H9 (cell line): ENCODE measurements at regions not wholly inside any gene's neighbourhood (a gene's known extent, or its start where the extent isn't known, plus 50 kb on each side); places are given as distances from the start of the nearest gene placed in this dataset.

Experiments
- DNase-seq: peaks from one replicate; pipeline ENCODE4 v3.0.0-alpha.2; 2017
- H2AFZ ChIP-seq: one replicate; pipeline ENCODE4 v1.6.1; 2013; ENCODE audit warnings: mild to moderate bottlenecking, low read length, control low read depth, moderate library complexity
- H2AK5ac ChIP-seq: 2 replicates; pipeline ENCODE4 v1.6.1; 2013; ENCODE audit warnings: low read length, control low read depth, mixed read lengths; ENCODE audit not compliant: insufficient read length
- H2BK120ac ChIP-seq: one replicate; pipeline ENCODE4 v1.6.1; 2013; ENCODE audit warnings: low read depth, mild to moderate bottlenecking, low read length, control low read depth, inconsistent platforms; ENCODE audit not compliant: poor library complexity, severe bottlenecking
- H2BK12ac ChIP-seq: 2 replicates; pipeline ENCODE4 v1.6.1; 2013; ENCODE audit warnings: low read length, control low read depth, mixed read lengths, low read depth; ENCODE audit not compliant: insufficient read length
- H2BK15ac ChIP-seq: 2 replicates; pipeline ENCODE4 v1.6.1; 2013; ENCODE audit warnings: low read depth, low read length, control low read depth
- H2BK20ac ChIP-seq: one replicate; pipeline ENCODE4 v1.6.1; 2013; ENCODE audit warnings: low read depth, mild to moderate bottlenecking, low read length, control low read depth, inconsistent platforms; ENCODE audit not compliant: poor library complexity, severe bottlenecking
- H2BK5ac ChIP-seq: 2 replicates; pipeline ENCODE4 v1.6.1; 2013; ENCODE audit warnings: low read length, control low read depth, mixed read lengths; ENCODE audit not compliant: insufficient read length
- H3K14ac ChIP-seq: 2 replicates; pipeline ENCODE4 v1.6.1; 2013; ENCODE audit warnings: low read length, control low read depth; ENCODE audit not compliant: insufficient read depth
- H3K18ac ChIP-seq: 2 replicates; pipeline ENCODE4 v1.6.1; 2013; ENCODE audit warnings: low read depth, mild to moderate bottlenecking, mixed read lengths, low read length, control low read depth; ENCODE audit not compliant: insufficient read length
- H3K23ac ChIP-seq: 2 replicates; pipeline ENCODE4 v1.6.1; 2013; ENCODE audit warnings: low read length, control low read depth, mixed read lengths, low read depth; ENCODE audit not compliant: insufficient read length
- H3K23me2 ChIP-seq: 2 replicates; pipeline ENCODE4 v1.6.1; 2013; ENCODE audit warnings: low read depth, mild to moderate bottlenecking, mixed read lengths, low read length, control low read depth; ENCODE audit not compliant: insufficient read length, poor library complexity, severe bottlenecking
- H3K27ac ChIP-seq: 2 replicates; pipeline ENCODE4 v1.5.1; 2013; ENCODE audit warnings: low read length, control low read depth, mixed read lengths, low read depth; ENCODE audit not compliant: insufficient read length
- H3K27me3 ChIP-seq: 2 replicates; pipeline ENCODE4 v1.6.1; 2013; ENCODE audit warnings: low read length, control low read depth, inconsistent platforms; ENCODE audit not compliant: insufficient read depth
- H3K4ac ChIP-seq: 2 replicates; pipeline ENCODE4 v1.6.1; 2013; ENCODE audit warnings: low read depth, mild to moderate bottlenecking, control low read depth, inconsistent platforms, low read length, moderate library complexity
- H3K4me1 ChIP-seq: 2 replicates; pipeline ENCODE4 v1.6.1; 2013; ENCODE audit warnings: low read length, control low read depth, inconsistent platforms; ENCODE audit not compliant: insufficient read depth
- H3K4me2 ChIP-seq: 2 replicates; pipeline ENCODE4 v1.6.1; 2013; ENCODE audit warnings: low read length, control low read depth, mixed read lengths; ENCODE audit not compliant: insufficient read length, insufficient read depth
- H3K56ac ChIP-seq: 2 replicates; pipeline ENCODE4 v1.6.1; 2013; ENCODE audit warnings: low read depth, mild to moderate bottlenecking, mixed read lengths, low read length, control low read depth; ENCODE audit not compliant: insufficient read length
- H3K79me1 ChIP-seq: 2 replicates; pipeline ENCODE4 v1.6.1; 2013; ENCODE audit warnings: low read depth, mild to moderate bottlenecking, moderate library complexity, low read length, control low read depth, inconsistent platforms; ENCODE audit not compliant: insufficient read depth, poor library complexity, severe bottlenecking
- H3K79me2 ChIP-seq: 2 replicates; pipeline ENCODE4 v1.6.1; 2013; ENCODE audit warnings: low read length, control low read depth, inconsistent platforms; ENCODE audit not compliant: insufficient read depth
- H3K9ac ChIP-seq: 2 replicates; pipeline ENCODE4 v1.6.1; 2013; ENCODE audit warnings: low read length, control low read depth, mixed read lengths; ENCODE audit not compliant: insufficient read length; ENCODE audit errors: extremely low read depth
- H3K9me3 ChIP-seq: one replicate; pipeline ENCODE4 v1.6.1; 2013; ENCODE audit warnings: low read depth, low read length, inconsistent platforms; ENCODE audit not compliant: control insufficient read depth
- H3T11ph ChIP-seq: one replicate; pipeline ENCODE4 v1.6.1; 2013; ENCODE audit warnings: mild to moderate bottlenecking, low read length, control low read depth, inconsistent platforms
- H4K20me1 ChIP-seq: one replicate; pipeline ENCODE4 v1.6.1; 2013; ENCODE audit not compliant: control insufficient read depth, insufficient read length, insufficient read depth
- H4K5ac ChIP-seq: 2 replicates; pipeline ENCODE4 v1.6.1; 2013; ENCODE audit warnings: low read depth, mild to moderate bottlenecking, mixed read lengths, low read length, control low read depth; ENCODE audit not compliant: insufficient read length
- H4K8ac ChIP-seq: replicated peaks from 2 replicates; pipeline ENCODE4 v1.6.1; 2013; ENCODE audit warnings: low read length, control low read depth, mixed read lengths, low read depth; ENCODE audit not compliant: insufficient read length
- H4K91ac ChIP-seq: 2 replicates; pipeline ENCODE4 v1.6.1; 2013; ENCODE audit warnings: low read depth, mild to moderate bottlenecking, moderate library complexity, mixed read lengths, low read length, control low read depth; ENCODE audit not compliant: insufficient read length
- H3K27ac Mint-ChIP-seq, 3 experiments: 2 replicates in 2 of 3; 3 replicates in 1 of 3; pipeline ENCODE4 v1.8.0; 2020 to 2021; ENCODE audit warnings: mixed read lengths in 3 of 3, mild to moderate bottlenecking in 1 of 3, moderate library complexity in 1 of 3
- H3K27me3 Mint-ChIP-seq: 2 replicates; pipeline ENCODE4 v1.8.0; 2021; ENCODE audit warnings: low read depth, mild to moderate bottlenecking, moderate library complexity, mixed read lengths
- H3K36me3 Mint-ChIP-seq, 3 experiments: 2 replicates in 2 of 3; 3 replicates in 1 of 3; pipeline ENCODE4 v1.8.0; 2020 to 2021; ENCODE audit warnings: low read depth in 3 of 3, mixed read lengths in 3 of 3; ENCODE audit not compliant: insufficient read depth in 1 of 3
- H3K4me1 Mint-ChIP-seq, 2 experiments: 2 replicates each; pipeline ENCODE4 v1.8.0; 2020; ENCODE audit warnings: mixed read lengths in 2 of 2
- H3K4me3 Mint-ChIP-seq, 2 experiments: 2 replicates in 1 of 2; 3 replicates in 1 of 2; pipeline ENCODE4 v1.8.0; 2020 to 2021; ENCODE audit warnings: mild to moderate bottlenecking in 2 of 2, mixed read lengths in 2 of 2, moderate library complexity in 1 of 2
- H3K9me3 Mint-ChIP-seq, 2 experiments: 2 replicates in 1 of 2; 3 replicates in 1 of 2; pipeline ENCODE4 v1.8.0; 2020; ENCODE audit warnings: mild to moderate bottlenecking in 2 of 2, mixed read lengths in 2 of 2, moderate library complexity in 1 of 2
- CTCF ChIP-seq: fragments of 200-600 bp; sonication (generic); conservative IDR thresholded peaks from 3 replicates; pipeline ENCODE4 v1.8.0; 2021; ENCODE audit warnings: antibody characterized with exemption, mild to moderate bottlenecking

- Mint-ChIP-seq H3K9me3 (peaks cover 17 to 24% of the 10 kb centered on the region in 2 experiments), H3K36me3 (peaks cover 12 to 23% (median 14%) of the 10 kb centered on the region in 3 experiments), H3K27ac (no peak overlapping the region), H3K4me1 (peaks cover 0 to 6% of the 10 kb centered on the region in 2 experiments; a peak in 2 of 4 replicates), H3K27me3 (no peaks in the 10 kb centered on the region), H3K4me3 (no peak overlapping the region)
- no peak overlapping the region for H3K4me2 ChIP-seq
- H3T11ph ChIP-seq = no peak overlapping the region
- H2BK120ac ChIP-seq = no peak overlapping the region
- no peaks in the 10 kb centered on the region for H4K20me1 ChIP-seq
- no peaks in the 10 kb centered on the region for H3K79me1 ChIP-seq
- H3K27me3 ChIP-seq = no peaks in the 10 kb centered on the region
- no peak overlapping the region for H4K8ac ChIP-seq
- H3K23me2 ChIP-seq = no peaks in the 10 kb centered on the region
- H2BK20ac ChIP-seq = no peak overlapping the region
- peaks cover 5% of the 10 kb centered on the region for H3K9me3 ChIP-seq
- no peak overlapping the region for H2BK15ac ChIP-seq
- H2AFZ ChIP-seq = no peak overlapping the region
- TF ChIP-seq CTCF = peak; percentile 70
- no peaks in the 10 kb centered on the region for H3K4me1 ChIP-seq
- no peak overlapping the region for H3K14ac ChIP-seq
- H3K27ac ChIP-seq = no peak overlapping the region
- H3K56ac ChIP-seq = no peak overlapping the region
- no peak for DNase-seq
- no peak overlapping the region for H4K5ac ChIP-seq
- H4K91ac ChIP-seq = no peak overlapping the region
- H2AK5ac ChIP-seq = no peak overlapping the region
- H3K23ac ChIP-seq = no peak overlapping the region
- no peak overlapping the region for H2BK5ac ChIP-seq
- no peak overlapping the region for H3K4ac ChIP-seq
- no peak overlapping the region for H3K18ac ChIP-seq
- H3K9ac ChIP-seq = no peak overlapping the region
- H2BK12ac ChIP-seq = no peak overlapping the region
- H3K79me2 ChIP-seq = no peaks in the 10 kb centered on the region
Observed at GRCh38 chr4:123661080-123661737, 264.6 kb downstream of the SPRY1 start.
